GM12892 (cell line): ENCODE measurements at regions not wholly inside any gene's neighbourhood (a gene's known extent, or its start where the extent isn't known, plus 50 kb on each side); places are given as distances from the start of the nearest gene placed in this dataset.

ENCODE experiments used
- POLR2AphosphoS5 ChIP-seq: IDR thresholded peaks from 2 replicates; pipeline ENCODE4 v1.6.1; 2011; ENCODE audit warnings: low read depth, low read length, control low read depth
- TAF1 ChIP-seq: IDR thresholded peaks from 2 replicates; pipeline ENCODE4 v1.6.1; 2011; ENCODE audit warnings: low read depth, mild to moderate bottlenecking, control low read depth, low read length, borderline replicate concordance

GRCh38 chr13:109604894-109605293, 181.5 kb downstream of the IRS2 start:
- TF ChIP-seq TAF1 (no peak), POLR2AphosphoS5 (no peak)
